ENCODE measurements at regions not wholly inside any gene's neighbourhood (a gene's known extent, or its start where the extent isn't known, plus 50 kb on each side); places are given as distances from the start of the nearest gene placed in this dataset.

DNA sequence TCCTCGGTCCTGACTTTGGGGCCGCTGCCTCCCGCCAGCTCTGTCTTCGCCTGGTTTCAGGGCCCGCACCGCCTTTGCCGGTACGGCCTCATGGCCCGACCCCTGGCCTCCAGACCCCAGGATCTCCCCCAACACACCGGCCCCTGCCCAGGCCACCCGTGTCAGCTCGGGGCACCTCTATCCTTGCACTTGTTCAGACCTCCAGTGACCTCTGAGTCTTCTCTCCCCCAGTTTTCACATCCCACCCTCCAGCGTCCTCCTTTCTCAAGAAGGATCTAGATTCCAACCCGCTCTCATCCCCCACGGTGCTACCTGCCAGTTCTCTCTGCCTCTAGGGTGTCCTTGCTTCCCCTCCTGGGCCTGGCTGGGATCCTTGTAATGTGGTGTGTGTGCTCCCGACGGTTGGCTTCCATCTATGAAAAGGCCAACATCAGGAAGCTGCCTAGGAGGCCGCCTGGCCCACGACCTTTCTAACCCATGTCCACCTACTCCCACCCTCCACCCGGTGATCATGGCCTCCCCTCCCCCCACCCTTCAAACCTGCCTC lies 61.1 kb downstream of the SPATA31C2 start:
- no peak for DNase-seq

DNA sequence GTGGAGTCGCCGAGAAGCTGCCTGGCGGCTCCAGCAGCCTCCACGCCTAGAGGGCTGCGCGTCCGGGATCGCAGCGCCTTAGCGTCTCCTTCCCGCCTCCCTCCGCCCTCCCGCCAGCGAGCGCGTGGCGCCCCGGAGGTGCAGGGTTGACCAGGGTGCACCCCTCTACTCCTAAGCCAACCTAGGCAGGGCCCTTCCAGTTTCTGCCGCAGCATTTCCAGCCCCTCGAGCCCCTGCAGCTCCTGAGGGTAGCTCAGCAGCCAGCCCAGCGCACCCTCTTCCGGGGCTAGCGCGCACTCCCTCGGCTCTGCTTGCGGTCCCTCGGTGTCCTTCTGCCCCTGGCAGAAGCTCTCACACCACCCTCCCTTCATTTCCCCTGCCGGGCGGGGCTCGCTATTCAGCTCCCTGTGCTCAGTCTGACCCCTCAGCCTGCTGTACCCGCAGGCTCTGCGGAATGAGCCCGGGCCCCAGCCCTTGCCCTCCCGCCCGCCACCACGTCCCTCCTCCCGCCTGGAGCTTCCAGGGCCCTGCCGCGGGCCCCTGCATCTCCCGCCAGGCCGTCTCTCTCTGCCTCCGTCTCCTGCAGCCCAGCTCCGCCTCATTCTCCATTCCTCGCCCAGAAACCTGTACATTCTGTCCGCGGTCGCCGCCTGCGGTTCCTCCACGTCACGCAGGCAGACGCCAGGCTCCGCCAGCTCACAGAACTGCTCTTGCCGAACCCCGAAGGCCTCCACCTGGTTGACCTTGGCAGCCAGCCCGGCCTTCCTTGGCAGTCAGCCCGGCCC lies 61.8 kb downstream of the SPATA31C2 start:
- DNase-seq = peak; percentile 66

- no peak for DNase-seq
Measured at GRCh38 chr9:88075966-88076285, 62.3 kb downstream of the SPATA31C2 start.

GRCh38 chr9:88075506-88075905 lies 62.8 kb downstream of the SPATA31C2 start:
- no peak for DNase-seq

- no peak for DNase-seq
Measured at GRCh38 chr9:88074931-88075330, 63.3 kb downstream of the SPATA31C2 start.

- DNase-seq = no peak
Measured at GRCh38 chr9:88072831-88073375, 65.4 kb downstream of the SPATA31C2 start.

DNA sequence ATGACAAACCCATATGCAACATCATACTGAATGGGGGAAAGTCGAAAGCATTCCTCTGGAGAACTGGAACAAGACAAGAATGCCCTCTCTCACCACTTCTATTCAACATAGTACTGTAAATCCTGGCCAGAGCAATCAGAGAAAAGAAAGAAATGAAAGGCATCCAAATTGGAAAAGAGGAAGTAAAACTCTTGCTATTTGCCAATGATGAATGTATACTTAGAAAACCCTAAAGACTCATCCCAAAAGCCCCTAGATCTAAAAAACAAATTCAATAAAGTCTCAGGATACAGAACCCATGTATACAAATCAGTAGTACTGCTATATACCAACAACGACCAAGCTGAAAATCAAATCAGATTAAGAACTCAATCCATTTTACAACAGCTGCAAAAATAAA lies 66.9 kb downstream of the SPATA31C2 start:
- DNase-seq = no peak

DNA sequence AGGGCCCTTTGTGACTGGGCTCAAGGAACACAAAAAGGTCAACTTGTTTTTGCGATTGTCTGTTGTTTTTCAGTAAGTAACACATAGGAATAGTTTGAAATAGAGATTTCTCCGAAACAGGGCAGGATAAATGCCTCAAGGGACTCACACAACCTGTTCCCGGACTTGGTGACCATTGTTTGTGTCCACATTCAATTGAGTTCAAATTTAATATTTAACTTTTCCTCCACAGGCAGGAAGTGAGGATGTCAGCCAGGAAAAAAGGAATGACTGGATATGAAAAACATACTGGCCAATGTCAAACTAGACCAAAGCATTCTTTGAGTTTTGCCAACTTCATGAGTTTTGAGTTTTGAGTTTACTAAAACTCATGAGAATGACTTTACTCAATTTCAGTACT lies 72.7 kb downstream of the SPATA31C2 start:
- DNase-seq = no peak

- no peak for DNase-seq
Measured at GRCh38 chr9:88064554-88064953, 73.7 kb downstream of the SPATA31C2 start.

GRCh38 chr9:88060746-88061145 lies 77.5 kb downstream of the SPATA31C2 start:
- DNase-seq = no peak

DNA sequence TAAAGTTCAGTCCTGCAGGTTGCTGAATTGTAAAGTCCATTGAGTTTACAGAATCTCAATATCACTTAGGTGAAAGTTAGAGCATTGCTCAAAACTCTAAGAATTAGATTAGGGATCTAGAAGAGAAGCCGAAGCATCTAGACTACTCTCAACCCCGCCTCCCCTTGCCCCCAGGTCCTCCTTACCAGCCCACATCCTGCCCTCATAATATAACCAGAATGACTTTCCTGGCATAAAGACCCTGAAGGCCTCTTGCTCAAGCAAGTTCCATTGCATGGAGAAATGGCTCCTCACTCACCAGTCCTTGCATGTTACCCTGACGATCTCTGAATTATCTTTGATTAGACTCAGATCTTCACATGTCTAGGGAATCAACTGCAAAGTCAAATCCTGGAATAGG lies 78.8 kb downstream of the SPATA31C2 start:
- DNase-seq = no peak

- no peak for DNase-seq
Measured at GRCh38 chr9:88056876-88057275, 81.4 kb downstream of the SPATA31C2 start.

- DNase-seq = no peak
Measured at GRCh38 chr9:88053856-88054501, 79.6 kb upstream of the CDK20 start.

DNA sequence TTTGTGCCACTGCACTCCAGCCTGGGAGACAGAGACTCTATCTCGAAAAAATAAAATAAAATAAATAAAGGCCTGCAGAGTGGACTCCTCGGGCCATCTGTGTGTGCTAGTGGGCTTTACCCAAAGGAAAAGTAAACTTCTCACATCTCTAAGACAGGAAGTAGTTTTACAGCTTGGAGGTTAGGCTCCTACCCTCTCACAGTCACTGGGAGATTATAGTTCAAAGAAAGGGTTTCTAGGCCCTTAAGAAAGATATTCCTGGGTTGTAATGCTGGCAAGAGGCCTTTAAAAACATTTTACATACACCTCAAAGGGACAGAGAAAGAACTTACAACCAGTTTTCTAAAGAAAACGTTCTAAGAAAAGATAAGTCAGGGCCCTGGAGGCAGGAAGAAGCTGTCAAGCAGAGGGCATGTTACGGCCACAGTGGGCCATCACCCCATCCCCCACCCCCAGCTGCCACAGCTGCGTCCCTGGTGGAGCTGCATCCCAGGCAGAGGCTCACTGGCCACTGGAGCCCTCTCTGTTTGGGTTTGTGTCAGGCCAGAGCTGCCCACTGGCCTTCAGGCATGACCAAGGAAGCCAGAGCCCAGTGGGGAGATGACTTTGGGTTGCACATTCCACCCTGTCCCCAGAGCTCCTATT lies 78.1 kb upstream of the CDK20 start:
- no peak for DNase-seq

DNA sequence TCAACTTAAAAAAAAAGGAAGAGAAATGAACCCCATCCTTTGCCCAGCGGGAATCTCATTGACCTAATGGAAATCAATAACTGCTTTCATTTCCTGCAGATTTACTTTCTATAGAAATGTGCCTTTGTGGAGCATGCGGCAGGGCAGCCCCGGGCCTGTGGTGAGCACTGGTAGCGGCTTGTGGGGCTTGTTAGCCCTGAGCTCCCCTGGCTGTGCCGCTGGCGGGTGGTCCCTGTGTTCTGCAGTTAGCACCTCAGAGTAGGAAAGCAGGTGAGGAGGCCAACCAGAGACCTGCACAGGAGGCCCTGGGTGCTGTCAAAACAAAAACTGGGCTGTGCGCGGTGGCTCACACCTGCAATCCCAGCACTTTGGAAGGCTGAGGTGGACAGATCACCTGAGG lies 76.8 kb upstream of the CDK20 start:
- no peak for DNase-seq

- DNase-seq = no peak
Measured at GRCh38 chr9:88049677-88050307, 75.5 kb upstream of the CDK20 start.

DNA sequence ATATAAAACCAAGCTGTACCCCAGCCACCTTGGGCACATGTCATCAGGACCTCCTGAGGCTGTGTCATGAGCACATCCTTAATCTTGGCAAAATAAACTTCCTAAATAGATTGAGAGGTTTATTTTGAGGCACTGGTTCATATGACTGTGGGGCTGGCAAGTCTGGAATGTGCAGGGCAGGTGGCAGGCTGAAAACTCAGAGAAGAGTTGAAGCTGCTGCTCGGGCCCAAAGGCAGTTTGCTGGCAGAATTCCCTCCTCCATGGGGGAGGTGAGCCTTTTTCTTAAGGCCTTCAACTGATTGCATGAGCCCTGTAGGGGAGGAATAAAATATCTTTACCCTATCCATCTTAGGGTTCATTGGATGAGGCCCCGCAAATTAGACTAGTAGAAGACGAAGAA lies 72.2 kb upstream of the CDK20 start:
- no peak for DNase-seq

- DNase-seq = no peak
Measured at GRCh38 chr9:88045686-88046085, 71.4 kb upstream of the CDK20 start.

DNA sequence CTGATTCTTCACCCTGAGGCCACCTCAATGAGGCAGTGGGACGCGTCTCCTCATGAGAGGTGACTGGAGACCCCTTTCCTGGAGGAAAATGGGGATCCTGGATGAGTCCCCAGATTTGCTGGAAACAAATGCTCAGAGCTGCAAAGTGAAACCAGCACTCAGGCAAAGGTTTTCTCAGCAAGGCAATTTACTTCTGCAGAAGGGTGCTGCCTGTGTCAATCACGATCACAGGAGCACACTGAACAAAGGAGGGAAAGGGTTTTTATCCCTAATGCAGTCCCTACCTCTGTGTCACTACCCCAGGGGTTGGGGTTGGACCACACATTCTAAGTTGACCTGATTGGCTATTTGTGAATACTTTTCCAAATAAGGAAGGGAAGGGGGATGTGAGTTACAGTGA lies 69.9 kb upstream of the CDK20 start:
- no peak for DNase-seq

- DNase-seq = no peak
Measured at GRCh38 chr9:88043647-88044046, 69.3 kb upstream of the CDK20 start.

DNA sequence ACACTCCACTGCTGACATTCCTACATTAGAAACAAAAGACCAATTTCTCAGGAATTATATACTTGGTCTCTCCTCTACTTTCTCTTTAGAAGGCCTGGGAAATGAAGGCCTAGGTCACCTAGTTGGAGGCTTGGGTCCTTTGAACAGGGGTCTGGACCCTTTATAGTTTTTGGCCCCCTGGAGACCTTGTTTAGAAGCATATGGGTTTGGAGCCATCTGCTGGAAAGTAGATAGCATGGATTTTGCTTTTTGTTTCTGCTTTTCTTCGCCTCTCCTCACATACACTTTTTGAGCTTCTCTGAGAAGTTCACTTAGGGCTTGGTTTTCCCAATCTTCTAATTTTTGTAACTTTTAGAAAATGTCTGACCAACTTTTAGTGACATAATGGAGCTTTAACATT lies 67.1 kb upstream of the CDK20 start:
- DNase-seq = no peak

- no peak for DNase-seq
Measured at GRCh38 chr9:88037285-88037845, 63.0 kb upstream of the CDK20 start.
